Activated naive CD4-positive, alpha-beta T cell treated with anti-CD3 and anti-CD28 coated beads, Interleukin-2, amount 50 U/mL, for 72 hours (primary cell): ENCODE measurements at regions not wholly inside any gene's neighbourhood (a gene's known extent, or its start where the extent isn't known, plus 50 kb on each side); places are given as distances from the start of the nearest gene placed in this dataset.

Experiments
- ATAC-seq, 2 donors: fragments of 150-1000 bp; cut with Tn5 transposase; 2 replicates each; pipeline ENCODE4 v1.10.0; 2021; ENCODE audit warnings: mild to moderate bottlenecking in 2 of 2, moderate library complexity in 2 of 2
- DNase-seq, 2 donors: peaks; one replicate each; pipeline ENCODE4 v3.0.0; 2021 to 2022; ENCODE audit warnings: low spot score in 2 of 2
- H3K27ac Mint-ChIP-seq, 2 donors: one replicate each; pipeline ENCODE4 v1.8.0; 2022; ENCODE audit warnings: mild to moderate bottlenecking in 2 of 2, mixed read lengths in 2 of 2
- H3K36me3 Mint-ChIP-seq, 2 donors: one replicate each; pipeline ENCODE4 v1.8.0; 2022; ENCODE audit warnings: mixed read lengths in 2 of 2
- H3K9me3 Mint-ChIP-seq, 2 donors: one replicate each; pipeline ENCODE4 v1.8.0; 2022; ENCODE audit warnings: mixed read lengths in 2 of 2

GRCh38 chr5:19319252-19319651 lies 668.7 kb downstream of the CDH18 start:
- DNase-seq (no peak), ATAC-seq (no peak)
- Mint-ChIP-seq H3K36me3 (peaks cover 0 to 9% of the 10 kb centered on the region in 2 donors), H3K9me3 (peaks cover 24 to 31% of the 10 kb centered on the region in 2 donors), H3K27ac (no peak overlapping the region)

- Mint-ChIP-seq H3K9me3 (peaks cover 16 to 17% of the 10 kb centered on the region in 2 donors), H3K27ac (no peak overlapping the region), H3K36me3 (peaks cover 0 to 5% of the 10 kb centered on the region in 2 donors)
- ATAC-seq (no peak), DNase-seq (no peak)
Measured at GRCh38 chr5:19322716-19323485, 665.1 kb downstream of the CDH18 start.

GRCh38 chr5:19334278-19334677 lies 653.7 kb downstream of the CDH18 start:
- no peak for DNase-seq
- peaks cover 16 to 19% of the 10 kb centered on the region in 2 donors for H3K9me3 Mint-ChIP-seq
- H3K36me3 Mint-ChIP-seq = peaks cover 0 to 5% of the 10 kb centered on the region in 2 donors
- H3K27ac Mint-ChIP-seq = no peak overlapping the region
- no peak for ATAC-seq

GRCh38 chr5:19342942-19343341 lies 645.1 kb downstream of the CDH18 start:
- DNase-seq (no peak), ATAC-seq (no peak)
- Mint-ChIP-seq H3K36me3 (peaks cover 0 to 5% of the 10 kb centered on the region in 2 donors), H3K9me3 (peaks cover 20 to 28% of the 10 kb centered on the region in 2 donors), H3K27ac (no peak overlapping the region)

GRCh38 chr5:19352120-19352519 lies 635.9 kb downstream of the CDH18 start:
- DNase-seq (no peak), ATAC-seq (no peak)
- Mint-ChIP-seq H3K9me3 (peaks cover 0 to 5% of the 10 kb centered on the region in 2 donors), H3K36me3 (no peaks in the 10 kb centered on the region), H3K27ac (no peak overlapping the region)

GRCh38 chr5:19369048-19369447 lies 619.0 kb downstream of the CDH18 start:
- Mint-ChIP-seq H3K36me3 (no peaks in the 10 kb centered on the region), H3K9me3 (peaks cover 4 to 18% of the 10 kb centered on the region in 2 donors), H3K27ac (no peak overlapping the region)
- ATAC-seq = no peak
- no peak for DNase-seq

- ATAC-seq (no peak), DNase-seq (no peak)
- Mint-ChIP-seq H3K9me3 (peaks cover 4 to 22% of the 10 kb centered on the region in 2 donors), H3K36me3 (no peaks in the 10 kb centered on the region), H3K27ac (no peak overlapping the region)
Measured at GRCh38 chr5:19369561-19369960, 618.4 kb downstream of the CDH18 start.

GRCh38 chr5:19370655-19371386 lies 617.2 kb downstream of the CDH18 start:
- Mint-ChIP-seq H3K9me3 (peaks cover 4 to 22% of the 10 kb centered on the region in 2 donors), H3K36me3 (no peaks in the 10 kb centered on the region), H3K27ac (no peak overlapping the region)
- ATAC-seq (no peak), DNase-seq (no peak)

GRCh38 chr5:19388391-19388790 lies 599.6 kb downstream of the CDH18 start:
- DNase-seq (no peak), ATAC-seq (no peak)
- Mint-ChIP-seq H3K9me3 (peaks cover 24 to 31% of the 10 kb centered on the region in 2 donors), H3K36me3 (no peaks in the 10 kb centered on the region), H3K27ac (no peak overlapping the region)

GRCh38 chr5:19401032-19401431 lies 587.0 kb downstream of the CDH18 start:
- no peaks in the 10 kb centered on the region for H3K36me3 Mint-ChIP-seq
- DNase-seq (no peak), ATAC-seq (no peak)
- no peak overlapping the region for H3K27ac Mint-ChIP-seq
- peaks cover 3 to 5% of the 10 kb centered on the region in 2 donors for H3K9me3 Mint-ChIP-seq

- peaks cover 3 to 24% of the 10 kb centered on the region in 2 donors for H3K9me3 Mint-ChIP-seq
- ATAC-seq = no peak
Measured at GRCh38 chr5:19406576-19407365, 581.2 kb downstream of the CDH18 start.

GRCh38 chr5:19408149-19408548 lies 579.9 kb downstream of the CDH18 start:
- no peak for ATAC-seq
- Mint-ChIP-seq H3K9me3 (peaks cover 8 to 28% of the 10 kb centered on the region in 2 donors), H3K27ac (no peak overlapping the region)

More at GRCh38 chr5:19406576-19407365, 581.2 kb downstream of the CDH18 start:
- no peaks in the 10 kb centered on the region for H3K36me3 Mint-ChIP-seq
- no peak for DNase-seq
- no peak overlapping the region for H3K27ac Mint-ChIP-seq

GRCh38 chr5:19411936-19412335 lies 576.1 kb downstream of the CDH18 start:
- no peak overlapping the region for H3K27ac Mint-ChIP-seq
- H3K36me3 Mint-ChIP-seq = peaks cover 0 to 7% of the 10 kb centered on the region in 2 donors
- H3K9me3 Mint-ChIP-seq = peaks cover 24 to 42% of the 10 kb centered on the region in 2 donors
- DNase-seq (no peak), ATAC-seq (no peak)

More at GRCh38 chr5:19408149-19408548, 579.9 kb downstream of the CDH18 start:
- DNase-seq = no peak
- peaks cover 0 to under 1% of the 10 kb centered on the region in 2 donors for H3K36me3 Mint-ChIP-seq
